Loucy (cell line): ENCODE measurements at regions not wholly inside any gene's neighbourhood (a gene's known extent, or its start where the extent isn't known, plus 50 kb on each side); places are given as distances from the start of the nearest gene placed in this dataset.

Experiments
- CTCF ChIP-seq: fragments of 200-600 bp; sonication (generic); conservative IDR thresholded peaks from 2 replicates; pipeline ENCODE4 v1.5.1; 2014; ENCODE audit warnings: mild to moderate bottlenecking, antibody characterized with exemption, low read length
- EZH2phosphoT487 ChIP-seq: fragments of 200-600 bp; IDR thresholded peaks from 2 replicates; pipeline ENCODE4 v1.6.1; 2018; ENCODE audit warnings: antibody characterized with exemption, mild to moderate bottlenecking, moderate library complexity, borderline replicate concordance

- TF ChIP-seq CTCF = no peak
- no peak for TF ChIP-seq EZH2phosphoT487
Observed at GRCh38 chr4:138047290-138047689, 194.9 kb downstream of the SLC7A11 start.
